ENCODE measurements at regions not wholly inside any gene's neighbourhood (a gene's known extent, or its start where the extent isn't known, plus 50 kb on each side); places are given as distances from the start of the nearest gene placed in this dataset.

GRCh38 chr18:47530695-47531094, 279.2 kb upstream of the SKOR2 start:
- DNase-seq: no peak

GRCh38 chr18:47528343-47528742, 276.9 kb upstream of the SKOR2 start:
- no peak for DNase-seq

- DNase-seq: no peak
Measured at GRCh38 chr18:47526147-47526546, 274.7 kb upstream of the SKOR2 start.

GRCh38 chr18:47522359-47522758, 270.9 kb upstream of the SKOR2 start:
- DNase-seq: no peak

- no peak for DNase-seq
Measured at GRCh38 chr18:47520263-47520662, 268.8 kb upstream of the SKOR2 start.

GRCh38 chr18:47519706-47520105, 268.2 kb upstream of the SKOR2 start:
- DNase-seq: no peak

GRCh38 chr18:47519277-47519676, 267.8 kb upstream of the SKOR2 start:
- DNase-seq: no peak

- no peak for DNase-seq
Measured at GRCh38 chr18:47513614-47514013, 262.2 kb upstream of the SKOR2 start.

GRCh38 chr18:47512726-47513435, 261.4 kb upstream of the SKOR2 start:
- DNase-seq: no peak

- no peak for DNase-seq
Measured at GRCh38 chr18:47512056-47512455, 260.6 kb upstream of the SKOR2 start.

- no peak for DNase-seq
Measured at GRCh38 chr18:47510831-47511230, 259.4 kb upstream of the SKOR2 start.

GRCh38 chr18:47507651-47508050, 256.2 kb upstream of the SKOR2 start:
- DNase-seq: no peak

GRCh38 chr18:47506897-47507296, 255.4 kb upstream of the SKOR2 start:
- no peak for DNase-seq

GRCh38 chr18:47501946-47502345, 250.5 kb upstream of the SKOR2 start:
- DNase-seq: no peak

GRCh38 chr18:47500930-47501329, 249.5 kb upstream of the SKOR2 start:
- no peak for DNase-seq

- no peak for DNase-seq
Measured at GRCh38 chr18:47492691-47493090, 241.2 kb upstream of the SKOR2 start.

- no peak for DNase-seq
Measured at GRCh38 chr18:47490882-47491281, 239.4 kb upstream of the SKOR2 start.

- DNase-seq: no peak
Measured at GRCh38 chr18:47485221-47485797, 233.8 kb upstream of the SKOR2 start.

- DNase-seq: no peak
Measured at GRCh38 chr18:47484068-47484467, 232.6 kb upstream of the SKOR2 start.

GRCh38 chr18:47480166-47480565, 228.7 kb upstream of the SKOR2 start:
- no peak for DNase-seq

- DNase-seq: no peak
Measured at GRCh38 chr18:47471784-47472183, 220.3 kb upstream of the SKOR2 start.

GRCh38 chr18:47470941-47471340, 219.5 kb upstream of the SKOR2 start:
- no peak for DNase-seq

GRCh38 chr18:47469576-47469975, 218.1 kb upstream of the SKOR2 start:
- DNase-seq: no peak

GRCh38 chr18:47461977-47462376, 210.5 kb upstream of the SKOR2 start:
- DNase-seq: no peak

GRCh38 chr18:47461406-47461948, 210.0 kb upstream of the SKOR2 start:
- DNase-seq: no peak
